IPS-15b (cell line): ENCODE measurements at regions not wholly inside any gene's neighbourhood (a gene's known extent, or its start where the extent isn't known, plus 50 kb on each side); places are given as distances from the start of the nearest gene placed in this dataset.
"Not testable (repeated sequence)": the region's sequence is repeated elsewhere in the genome, so short reads cannot be mapped to it uniquely, and the experiment has no call there.

Experiments
- H3K27me3 ChIP-seq: one replicate; pipeline ENCODE4 v1.6.1; 2013; ENCODE audit warnings: low read length; ENCODE audit not compliant: control insufficient read depth, insufficient read depth
- H3K36me3 ChIP-seq: one replicate; pipeline ENCODE4 v1.6.1; 2013; ENCODE audit warnings: low read length; ENCODE audit not compliant: control insufficient read depth, insufficient read depth
- H3K4me1 ChIP-seq: one replicate; pipeline ENCODE4 v1.6.1; 2013; ENCODE audit warnings: mild to moderate bottlenecking, low read length; ENCODE audit not compliant: control insufficient read depth, insufficient read depth
- H3K4me3 ChIP-seq: one replicate; pipeline ENCODE4 v1.5.1; 2013; ENCODE audit warnings: low read depth, low read length
- H3K9ac ChIP-seq: one replicate; pipeline ENCODE4 v1.6.1; 2013; ENCODE audit warnings: low read depth, mild to moderate bottlenecking, low read length
- H3K9me3 ChIP-seq: one replicate; pipeline ENCODE4 v1.6.1; 2013; ENCODE audit warnings: mild to moderate bottlenecking, low read length; ENCODE audit not compliant: control insufficient read depth, insufficient read depth

DNA sequence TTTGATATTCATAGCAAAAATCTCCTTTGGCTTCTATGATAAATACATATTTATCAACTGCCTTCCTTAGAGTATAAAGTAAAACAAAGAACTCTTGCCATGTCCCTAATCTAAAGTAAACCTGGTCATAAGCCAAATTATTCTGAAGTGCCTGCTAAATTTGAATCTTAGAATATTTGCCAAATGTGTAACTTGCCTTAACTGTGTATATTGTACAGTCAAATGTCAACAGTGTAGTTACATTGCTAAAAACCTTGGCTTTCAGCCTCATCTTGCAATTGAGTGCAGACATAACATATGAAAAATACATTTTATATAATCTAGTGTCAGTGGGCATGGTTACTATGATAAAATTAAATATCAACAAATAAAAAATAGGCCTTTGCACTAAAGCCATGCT lies 583.4 kb upstream of the ADAMTS5 start:
- Histone ChIP-seq H3K4me1 (no peaks in the 10 kb centered on the region), H3K9ac (no peak overlapping the region), H3K4me3 (no peak overlapping the region), H3K9me3 (no peaks in the 10 kb centered on the region), H3K36me3 (no peaks in the 10 kb centered on the region), H3K27me3 (no peaks in the 10 kb centered on the region)

DNA sequence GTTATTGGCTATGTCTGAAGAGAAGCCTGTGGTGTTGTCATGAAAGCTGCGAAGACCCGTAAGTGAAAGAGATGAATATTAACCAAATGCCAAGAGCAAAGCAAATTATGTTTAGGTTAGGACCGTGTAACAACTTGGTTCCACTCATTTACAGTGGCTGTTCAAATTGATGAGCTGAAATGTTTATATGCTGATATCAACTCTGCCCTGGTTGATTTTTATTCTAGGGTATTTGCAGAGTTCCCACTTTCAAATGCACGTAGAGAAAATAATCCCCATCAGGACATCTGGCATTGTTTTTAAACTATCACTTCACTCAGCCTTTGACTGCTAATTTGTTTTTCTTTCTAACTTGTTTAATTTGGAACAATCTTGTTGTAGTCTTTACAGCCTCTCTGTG lies 581.6 kb upstream of the ADAMTS5 start:
- Histone ChIP-seq H3K9ac (no peak overlapping the region), H3K36me3 (no peaks in the 10 kb centered on the region), H3K4me1 (no peaks in the 10 kb centered on the region), H3K9me3 (no peaks in the 10 kb centered on the region), H3K4me3 (no peak overlapping the region), H3K27me3 (no peaks in the 10 kb centered on the region)

DNA sequence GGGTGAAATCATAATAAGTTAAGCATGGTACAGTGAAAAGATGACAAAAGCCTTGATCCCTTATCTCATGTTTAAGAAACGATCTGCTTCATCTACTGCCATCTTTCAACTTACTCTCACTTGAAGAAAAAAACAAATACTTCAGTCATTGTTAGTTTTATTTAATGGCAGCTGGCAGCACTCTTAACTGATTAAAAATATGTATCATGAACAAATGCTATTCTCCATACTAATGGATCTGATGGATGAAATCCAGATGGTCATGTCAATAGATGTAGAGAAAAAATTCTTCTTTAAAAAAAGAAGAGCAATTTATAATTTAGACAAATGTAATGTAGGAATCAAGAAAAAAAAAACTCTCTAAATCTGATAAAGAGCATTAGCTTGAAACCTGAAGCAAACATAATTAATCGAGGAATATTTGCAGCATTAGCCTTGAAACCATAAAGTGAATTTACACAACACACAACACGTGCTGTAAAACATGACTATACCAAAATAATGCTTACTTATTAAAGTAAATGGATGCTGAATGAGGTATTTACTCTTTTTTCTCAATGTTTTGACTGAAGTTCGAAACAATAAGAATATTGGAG lies 579.0 kb upstream of the ADAMTS5 start:
- no peaks in the 10 kb centered on the region for H3K36me3 ChIP-seq
- no peaks in the 10 kb centered on the region for H3K9me3 ChIP-seq

DNA sequence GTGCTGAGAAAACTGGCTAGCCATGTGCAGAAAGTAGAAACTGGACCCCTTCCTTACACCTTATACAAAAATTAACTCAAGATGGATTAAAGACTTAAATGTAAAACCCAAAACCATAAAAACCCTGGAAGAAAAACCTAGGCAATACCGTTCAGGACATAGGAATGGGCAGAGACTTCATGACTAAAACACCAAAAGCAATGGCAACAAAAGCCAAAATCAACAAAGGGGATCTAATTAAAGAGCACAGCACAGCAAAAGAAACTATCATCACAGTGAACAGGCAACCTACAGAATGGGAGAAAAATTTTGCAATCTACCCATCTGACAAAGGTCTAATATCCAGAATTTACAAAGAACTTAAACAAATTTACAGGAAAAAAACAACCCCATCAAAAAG lies 575.2 kb upstream of the ADAMTS5 start:
- not testable (repeated sequence) for H3K4me1 ChIP-seq, H3K27me3 ChIP-seq, H3K9ac ChIP-seq, H3K9me3 ChIP-seq, H3K36me3 ChIP-seq, H3K4me3 ChIP-seq

More for the DNA sequence above, 579.0 kb upstream of the ADAMTS5 start:
- Histone ChIP-seq H3K4me1 (no peaks in the 10 kb centered on the region), H3K9ac (no peak overlapping the region), H3K27me3 (no peaks in the 10 kb centered on the region), H3K4me3 (no peak overlapping the region)

DNA sequence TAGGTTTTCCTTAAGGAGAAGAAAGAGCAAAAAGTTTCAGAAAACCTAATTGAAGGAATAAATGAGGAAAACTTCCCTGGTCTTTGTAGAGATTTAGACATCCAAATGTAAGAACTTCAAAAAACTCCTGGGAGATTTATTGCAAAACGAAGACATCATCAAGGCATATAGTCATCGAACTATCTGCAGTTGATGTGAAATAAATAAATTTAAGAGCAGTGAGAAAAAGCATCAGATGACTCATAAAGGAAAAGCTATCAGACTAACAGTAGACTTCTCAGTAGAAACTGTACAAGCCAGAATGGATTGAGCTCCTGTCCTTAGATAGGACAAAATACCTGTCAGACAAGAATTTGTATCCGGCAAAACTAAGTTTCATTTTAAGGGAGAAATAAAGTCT lies 569.4 kb upstream of the ADAMTS5 start:
- H3K9me3 ChIP-seq, result no peaks in the 10 kb centered on the region
- no peak overlapping the region for H3K4me3 ChIP-seq
- H3K9ac ChIP-seq, result no peak overlapping the region
- H3K27me3 ChIP-seq, result no peaks in the 10 kb centered on the region
- no peaks in the 10 kb centered on the region for H3K4me1 ChIP-seq
- H3K36me3 ChIP-seq, result no peaks in the 10 kb centered on the region

DNA sequence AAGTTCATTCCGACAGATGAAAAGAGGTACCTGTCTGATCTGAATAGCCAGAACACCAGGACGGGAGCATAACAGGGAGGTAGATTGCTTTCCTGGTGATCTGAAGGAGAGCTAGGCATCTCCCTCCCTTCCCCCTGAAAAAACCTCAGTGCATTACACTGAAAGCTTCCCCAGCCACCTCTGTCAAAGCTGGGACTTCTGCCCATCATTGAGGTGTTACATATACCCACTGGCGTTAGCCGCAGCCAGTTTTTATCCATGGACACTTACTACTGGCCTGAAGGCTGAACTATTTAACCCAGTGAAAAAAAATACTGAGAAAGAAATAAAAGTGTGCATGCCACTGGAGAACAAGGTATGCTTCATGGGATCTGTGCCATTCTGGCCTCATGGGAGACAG lies 568.3 kb upstream of the ADAMTS5 start:
- H3K36me3 ChIP-seq, result no peaks in the 10 kb centered on the region
- H3K9ac ChIP-seq, result no peak overlapping the region
- H3K27me3 ChIP-seq, result no peaks in the 10 kb centered on the region
- no peaks in the 10 kb centered on the region for H3K4me1 ChIP-seq
- H3K4me3 ChIP-seq, result no peak overlapping the region
- no peaks in the 10 kb centered on the region for H3K9me3 ChIP-seq

DNA sequence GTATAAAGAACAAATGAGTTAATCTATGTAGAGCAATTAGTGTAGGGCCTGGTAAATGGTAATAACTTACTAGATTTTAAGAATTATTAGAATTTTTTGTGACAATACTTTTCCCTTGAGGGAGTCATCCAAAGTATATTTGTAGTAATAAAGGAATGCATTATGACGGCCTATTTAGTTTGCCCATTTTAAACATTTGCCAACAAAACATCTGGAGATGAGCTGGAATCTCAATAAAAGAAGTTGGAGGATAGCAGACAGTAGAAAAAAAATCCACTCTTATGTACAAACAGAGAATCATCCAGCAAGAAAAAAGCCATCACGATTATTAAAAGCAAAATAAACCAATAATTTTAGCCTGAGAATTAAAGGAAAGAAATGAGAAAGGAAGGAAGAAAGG lies 567.3 kb upstream of the ADAMTS5 start:
- H3K9me3 ChIP-seq, result no peaks in the 10 kb centered on the region
- no peaks in the 10 kb centered on the region for H3K27me3 ChIP-seq
- H3K36me3 ChIP-seq, result no peaks in the 10 kb centered on the region
- no peak overlapping the region for H3K4me3 ChIP-seq
- H3K9ac ChIP-seq, result no peak overlapping the region
- no peaks in the 10 kb centered on the region for H3K4me1 ChIP-seq

DNA sequence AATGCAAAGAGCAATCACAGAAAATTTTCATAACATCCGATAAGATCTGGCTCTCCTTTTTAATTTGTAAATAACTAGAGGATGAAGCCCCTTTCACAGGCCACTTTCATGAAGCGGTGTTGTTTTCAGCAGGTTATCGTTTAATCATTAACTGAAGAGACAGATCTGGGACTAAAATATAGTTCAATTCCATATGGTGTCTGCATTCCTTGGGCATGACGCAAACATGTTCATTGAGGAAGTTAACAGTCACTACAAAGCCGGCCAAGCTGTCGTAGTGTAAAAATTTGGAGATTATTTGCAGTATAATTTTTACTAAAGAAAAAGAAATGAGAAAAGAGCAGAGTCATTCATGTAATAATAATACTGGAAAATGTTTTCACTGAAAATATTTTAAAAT lies 565.2 kb upstream of the ADAMTS5 start:
- Histone ChIP-seq H3K36me3 (no peaks in the 10 kb centered on the region), H3K4me1 (no peaks in the 10 kb centered on the region), H3K27me3 (no peaks in the 10 kb centered on the region), H3K9ac (no peak overlapping the region), H3K4me3 (no peak overlapping the region), H3K9me3 (no peaks in the 10 kb centered on the region)

DNA sequence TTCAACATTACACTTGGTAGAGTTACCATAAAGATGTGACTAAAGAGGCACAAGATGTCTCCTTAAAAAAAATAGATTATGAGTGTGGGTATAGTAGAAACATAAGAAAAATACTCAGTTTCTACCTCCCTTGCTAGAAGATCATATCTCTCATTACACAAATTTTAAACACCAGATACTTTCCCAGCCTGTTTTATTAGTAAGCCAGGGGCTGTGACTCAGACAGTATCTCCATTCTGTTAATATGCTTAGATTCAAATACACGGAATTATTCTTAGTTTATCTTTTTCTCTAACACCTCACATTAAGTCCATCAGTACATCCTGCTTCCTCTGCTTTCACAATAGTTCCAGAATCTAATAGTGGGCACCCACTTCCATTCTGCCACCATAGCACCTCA lies 561.8 kb upstream of the ADAMTS5 start:
- no peaks in the 10 kb centered on the region for H3K9me3 ChIP-seq
- no peak overlapping the region for H3K9ac ChIP-seq
- no peaks in the 10 kb centered on the region for H3K4me1 ChIP-seq
- H3K27me3 ChIP-seq, result no peaks in the 10 kb centered on the region
- no peak overlapping the region for H3K4me3 ChIP-seq
- no peaks in the 10 kb centered on the region for H3K36me3 ChIP-seq

DNA sequence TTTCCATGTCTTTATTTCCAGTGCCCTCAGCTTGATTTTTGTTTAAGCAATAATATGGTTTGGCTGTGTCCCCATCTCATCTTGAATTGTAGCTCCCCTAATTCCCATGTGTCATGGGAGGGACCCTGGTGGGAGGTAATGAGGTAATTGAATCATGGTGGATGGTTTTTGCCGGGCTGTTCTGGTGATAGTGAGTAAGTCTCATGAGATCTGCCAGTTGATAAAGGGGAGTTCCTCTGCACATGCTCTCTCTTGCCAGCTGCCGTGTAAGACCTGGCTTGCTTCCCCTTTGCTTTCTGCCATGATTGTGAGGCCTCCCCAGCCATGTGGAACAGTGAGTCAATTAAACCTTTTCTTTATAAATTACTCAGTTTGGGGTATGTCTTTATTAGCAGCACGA lies 559.6 kb upstream of the ADAMTS5 start:
- Histone ChIP-seq H3K9me3 (no peaks in the 10 kb centered on the region), H3K36me3 (no peaks in the 10 kb centered on the region), H3K27me3 (no peaks in the 10 kb centered on the region), H3K4me1 (no peaks in the 10 kb centered on the region), H3K4me3 (no peak overlapping the region), H3K9ac (no peak overlapping the region)

DNA sequence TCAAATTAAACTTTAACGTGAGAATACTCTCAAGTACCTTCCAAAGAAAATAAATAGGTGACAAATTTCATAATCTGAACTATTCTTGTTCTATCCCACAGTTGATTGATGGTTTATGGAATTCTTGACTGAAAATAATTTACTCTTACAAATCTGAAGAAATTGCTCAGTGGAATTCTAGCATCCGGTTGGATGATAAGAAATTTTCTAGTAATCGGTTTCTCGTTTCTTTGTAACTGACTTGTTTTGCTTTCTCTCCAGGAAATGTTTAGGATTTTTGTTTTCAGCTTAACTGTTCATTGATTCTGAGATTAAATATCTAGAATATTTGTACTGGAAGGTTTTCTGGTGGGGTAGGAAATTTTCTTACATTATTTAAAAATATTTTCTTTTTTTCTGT lies 558.9 kb upstream of the ADAMTS5 start:
- H3K27me3 ChIP-seq, result no peaks in the 10 kb centered on the region
- H3K4me1 ChIP-seq, result no peaks in the 10 kb centered on the region
- no peak overlapping the region for H3K4me3 ChIP-seq
- H3K9ac ChIP-seq, result no peak overlapping the region
- no peaks in the 10 kb centered on the region for H3K36me3 ChIP-seq
- H3K9me3 ChIP-seq, result no peaks in the 10 kb centered on the region

DNA sequence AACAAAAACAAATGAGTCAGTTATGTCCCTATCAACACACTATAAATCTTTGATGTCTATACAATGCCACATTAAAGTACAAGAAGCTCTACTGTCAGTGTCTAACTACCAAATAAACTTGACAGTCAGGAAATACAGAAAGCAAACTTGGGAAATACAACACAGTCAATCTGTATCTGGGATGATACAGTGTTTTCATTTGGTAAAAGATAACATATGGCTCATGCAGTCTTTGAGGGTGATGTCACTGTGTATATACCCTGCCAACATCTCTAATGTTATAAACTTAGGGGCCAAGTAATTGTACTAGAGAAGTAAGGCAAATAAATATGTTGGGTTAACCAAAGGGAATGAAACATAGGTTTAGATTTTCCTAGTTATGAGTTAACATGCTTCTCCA lies 552.5 kb upstream of the ADAMTS5 start:
- no peak overlapping the region for H3K4me3 ChIP-seq
- H3K4me1 ChIP-seq, result no peaks in the 10 kb centered on the region
- H3K27me3 ChIP-seq, result no peaks in the 10 kb centered on the region
- H3K9ac ChIP-seq, result no peak overlapping the region
- no peaks in the 10 kb centered on the region for H3K36me3 ChIP-seq
- H3K9me3 ChIP-seq, result peaks cover 13% of the 10 kb centered on the region

DNA sequence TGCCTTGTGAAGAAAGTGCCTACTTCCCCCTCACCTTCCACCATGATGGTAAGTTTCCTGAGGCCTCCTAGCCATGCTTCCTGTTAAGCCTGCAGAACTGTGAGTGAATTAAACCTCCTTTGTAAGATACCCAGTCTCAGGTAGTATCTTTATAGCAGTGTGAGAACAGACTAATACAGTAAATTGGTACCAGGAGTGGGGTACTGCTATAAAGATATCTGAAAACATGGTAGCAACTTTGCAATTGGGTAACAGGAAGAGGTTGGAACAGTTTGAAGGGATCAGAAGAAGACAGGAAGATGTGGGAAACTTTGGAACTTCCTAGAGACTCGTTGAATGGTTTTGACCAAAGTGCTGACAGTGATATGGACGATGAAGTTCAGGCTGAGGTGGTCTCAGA lies 550.3 kb upstream of the ADAMTS5 start:
- H3K36me3 ChIP-seq, H3K9ac ChIP-seq: not testable (repeated sequence)

More for the DNA sequence above, 550.3 kb upstream of the ADAMTS5 start:
- peaks cover 13% of the 10 kb centered on the region for H3K9me3 ChIP-seq
- H3K4me1 ChIP-seq, H3K27me3 ChIP-seq, H3K4me3 ChIP-seq: not testable (repeated sequence)
